Coronary artery (tissue), 2 donors: ENCODE measurements at regions not wholly inside any gene's neighbourhood (a gene's known extent, or its start where the extent isn't known, plus 50 kb on each side); places are given as distances from the start of the nearest gene placed in this dataset.

Experiments used
- DNase-seq: peaks from one replicate; pipeline ENCODE4 v3.0.0-alpha.2; 2017; ENCODE audit warnings: low spot score
- H3K27ac ChIP-seq, 2 donors: fragments of 200-600 bp; sonication (generic); one replicate each; pipeline ENCODE4 v1.5.1; 2016 to 2019
- H3K4me3 ChIP-seq: fragments of 200-600 bp; sonication (generic); 2 replicates; pipeline ENCODE4 v1.5.1; 2016; ENCODE audit warnings: mild to moderate bottlenecking, moderate library complexity
- TF ChIP-seq, protein P1 (sequence below): fragments of 200-600 bp; sonication (generic); IDR thresholded peaks from one replicate; pipeline ENCODE4 v1.5.1; 2019; ENCODE audit warnings: antibody characterized with exemption

DNA sequence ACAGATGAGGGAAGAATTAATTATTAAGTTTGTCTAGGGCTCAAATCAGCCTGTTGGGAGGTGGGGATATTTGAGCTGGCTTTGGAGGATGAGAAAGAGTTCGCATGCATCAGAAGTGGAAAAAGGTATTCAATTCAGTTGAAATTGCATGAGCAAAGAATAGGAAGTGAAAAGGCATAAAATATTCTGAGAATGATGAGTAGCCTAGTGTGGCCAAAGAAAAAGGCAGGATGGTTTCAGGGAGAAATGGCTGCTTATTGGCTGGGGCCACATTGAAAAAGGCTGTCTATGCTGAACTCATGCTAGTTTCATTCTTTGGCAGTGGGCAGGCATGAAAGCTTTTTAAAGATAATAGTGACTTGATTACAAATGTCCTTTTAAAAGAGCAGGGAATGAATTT, 235.4 kb upstream of the RIOK2 start:
- Histone ChIP-seq H3K4me3 (no peak overlapping the region), H3K27ac (no peak overlapping the region)
- TF ChIP-seq, protein P1, sequence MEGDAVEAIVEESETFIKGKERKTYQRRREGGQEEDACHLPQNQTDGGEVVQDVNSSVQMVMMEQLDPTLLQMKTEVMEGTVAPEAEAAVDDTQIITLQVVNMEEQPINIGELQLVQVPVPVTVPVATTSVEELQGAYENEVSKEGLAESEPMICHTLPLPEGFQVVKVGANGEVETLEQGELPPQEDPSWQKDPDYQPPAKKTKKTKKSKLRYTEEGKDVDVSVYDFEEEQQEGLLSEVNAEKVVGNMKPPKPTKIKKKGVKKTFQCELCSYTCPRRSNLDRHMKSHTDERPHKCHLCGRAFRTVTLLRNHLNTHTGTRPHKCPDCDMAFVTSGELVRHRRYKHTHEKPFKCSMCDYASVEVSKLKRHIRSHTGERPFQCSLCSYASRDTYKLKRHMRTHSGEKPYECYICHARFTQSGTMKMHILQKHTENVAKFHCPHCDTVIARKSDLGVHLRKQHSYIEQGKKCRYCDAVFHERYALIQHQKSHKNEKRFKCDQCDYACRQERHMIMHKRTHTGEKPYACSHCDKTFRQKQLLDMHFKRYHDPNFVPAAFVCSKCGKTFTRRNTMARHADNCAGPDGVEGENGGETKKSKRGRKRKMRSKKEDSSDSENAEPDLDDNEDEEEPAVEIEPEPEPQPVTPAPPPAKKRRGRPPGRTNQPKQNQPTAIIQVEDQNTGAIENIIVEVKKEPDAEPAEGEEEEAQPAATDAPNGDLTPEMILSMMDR: no peak
- no peak for DNase-seq

DNA sequence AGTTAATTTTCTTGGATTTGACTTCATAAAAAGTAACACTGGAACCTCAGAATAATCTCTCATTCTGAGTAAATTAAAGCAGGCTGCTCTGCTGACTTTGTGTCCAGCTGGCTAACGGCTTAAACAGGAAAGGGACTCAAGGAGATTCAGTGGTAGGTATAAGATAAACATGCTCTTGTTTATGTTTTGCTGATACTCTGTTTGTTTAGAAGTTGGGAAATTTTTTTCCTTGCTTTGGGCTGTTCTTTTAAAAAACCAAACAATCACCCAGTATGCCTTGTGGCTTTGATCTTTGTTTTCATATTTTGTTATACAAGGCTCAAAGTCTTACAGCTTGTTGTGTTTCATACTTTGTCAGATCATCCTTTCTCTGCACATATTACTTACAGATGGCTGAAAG, 237.6 kb upstream of the RIOK2 start:
- no peak overlapping the region for H3K27ac ChIP-seq
- DNase-seq: no peak

DNA sequence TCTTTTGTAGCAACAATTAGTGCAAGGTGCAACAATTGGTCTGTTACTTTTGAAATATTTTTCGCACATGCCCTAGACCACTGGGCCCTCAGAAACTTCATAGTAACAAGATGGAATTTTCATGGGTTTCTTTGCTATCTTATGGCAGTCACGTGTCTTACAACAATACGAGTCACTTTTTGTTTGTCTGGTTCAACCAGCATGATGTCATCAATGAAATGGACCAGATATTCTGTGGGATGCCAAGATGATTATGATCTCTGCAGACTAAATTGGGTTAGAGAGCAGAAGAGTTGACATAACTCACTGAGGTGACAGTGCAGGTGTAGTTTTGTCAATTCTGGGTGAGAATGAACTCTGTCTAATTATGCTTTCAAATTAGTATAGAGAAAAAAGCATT, 239.6 kb upstream of the RIOK2 start:
- TF ChIP-seq, protein P1: no peak
- no peak for DNase-seq
- Histone ChIP-seq H3K27ac (no peak overlapping the region), H3K4me3 (no peak overlapping the region)

More for the DNA sequence above, 237.6 kb upstream of the RIOK2 start:
- TF ChIP-seq, protein P1: no peak
- no peak overlapping the region for H3K4me3 ChIP-seq

DNA sequence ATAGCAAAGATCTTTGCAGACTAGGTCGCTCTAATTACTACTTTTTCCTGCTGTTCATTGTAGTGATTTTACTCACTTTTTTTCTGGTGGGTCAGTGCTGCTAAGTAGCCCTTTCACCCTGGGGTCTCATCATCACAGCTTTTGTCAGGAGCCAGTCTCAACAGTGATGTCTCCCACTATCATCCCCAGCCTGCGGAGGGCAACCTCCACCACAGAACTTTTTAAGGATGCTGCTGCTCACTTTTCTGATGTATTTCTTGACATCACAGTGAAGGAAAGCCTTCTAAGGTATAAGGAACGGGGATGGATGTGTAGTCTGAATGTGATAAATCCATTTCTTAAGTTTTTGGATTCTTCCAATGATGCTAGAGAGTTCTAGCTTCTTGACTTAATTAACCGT, 242.5 kb upstream of the RIOK2 start:
- H3K27ac ChIP-seq: no peak overlapping the region
- TF ChIP-seq, protein P1: no peak
- no peak for DNase-seq
- no peak overlapping the region for H3K4me3 ChIP-seq

DNA sequence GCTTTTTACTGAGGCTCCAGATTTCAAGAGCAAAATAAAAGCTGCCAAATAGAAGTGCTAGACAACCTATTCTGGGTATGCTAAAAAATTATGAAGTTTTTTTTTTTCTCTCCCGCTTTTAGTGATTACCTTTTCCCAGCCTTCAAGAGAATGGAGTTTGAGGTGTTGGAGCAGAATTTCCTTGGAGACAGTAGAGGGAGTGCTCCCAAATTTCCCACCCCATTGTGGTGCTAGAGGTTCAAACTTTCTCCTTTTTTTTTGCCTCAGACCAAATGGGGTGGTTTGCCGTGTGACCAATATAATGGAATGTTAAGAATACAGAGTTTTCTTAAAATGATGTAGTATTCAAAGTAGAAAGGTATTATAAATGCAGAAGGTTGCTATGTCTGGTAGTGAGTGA, 244.2 kb upstream of the RIOK2 start:
- TF ChIP-seq, protein P1: no peak
- H3K4me3 ChIP-seq: no peak overlapping the region

DNA sequence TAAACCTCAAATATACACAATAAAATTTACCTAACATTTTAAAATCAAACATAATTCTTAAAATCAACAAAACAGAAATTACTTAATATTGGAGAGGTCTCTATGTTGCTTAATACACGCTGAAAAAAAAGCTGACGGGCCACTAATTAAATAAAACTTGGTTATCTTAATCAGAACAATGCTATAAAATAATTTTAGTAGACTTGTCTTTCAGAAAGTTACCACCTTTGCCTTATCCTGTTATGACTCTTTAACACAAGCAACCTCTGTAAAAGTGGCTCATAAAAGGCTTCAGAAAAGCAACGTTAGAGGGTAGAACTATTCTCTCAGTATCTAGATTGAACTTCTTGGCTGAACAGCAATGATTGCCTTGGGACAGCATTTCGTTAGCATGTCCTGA, 251.0 kb upstream of the RIOK2 start:
- DNase-seq: no peak
- no peak overlapping the region for H3K4me3 ChIP-seq
- TF ChIP-seq, protein P1: no peak
- H3K27ac ChIP-seq: no peak overlapping the region

More for the DNA sequence above, 244.2 kb upstream of the RIOK2 start:
- H3K27ac ChIP-seq: no peak overlapping the region
- no peak for DNase-seq

DNA sequence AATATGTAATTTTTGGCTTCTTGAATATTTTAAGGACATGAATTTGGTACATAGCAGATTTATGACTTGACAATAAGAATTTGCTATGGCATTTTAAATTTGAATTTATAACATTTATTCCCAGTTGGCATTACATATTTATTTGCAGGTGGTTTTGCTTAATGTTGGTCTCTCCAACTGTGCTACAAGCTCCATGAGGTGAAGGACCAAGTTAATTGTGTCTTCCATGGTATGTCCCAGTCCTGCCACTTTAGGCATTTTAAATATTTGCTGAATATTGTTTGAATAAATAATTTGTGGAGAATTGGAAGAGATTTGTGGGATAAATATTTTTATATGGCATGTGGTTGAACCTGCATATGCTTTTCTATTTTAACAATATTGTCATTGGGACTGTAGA, 253.4 kb upstream of the RIOK2 start:
- Histone ChIP-seq H3K27ac (no peak overlapping the region), H3K4me3 (no peak overlapping the region)
- no peak for DNase-seq
- TF ChIP-seq, protein P1: no peak
